Activated CD8-positive, alpha-beta memory T cell treated with anti-CD3 and anti-CD28 coated beads, Interleukin-2, amount 50 U/mL, for 24 hours (primary cell): ENCODE measurements at regions not wholly inside any gene's neighbourhood (a gene's known extent, or its start where the extent isn't known, plus 50 kb on each side); places are given as distances from the start of the nearest gene placed in this dataset.
"Not testable (repeated sequence)": the region's sequence is repeated elsewhere in the genome, so short reads cannot be mapped to it uniquely, and the experiment has no call there.

Experiments used
- DNase-seq: peaks from one replicate; pipeline ENCODE4 v3.0.0-alpha.2; 2020; ENCODE audit errors: extremely low read depth

DNA sequence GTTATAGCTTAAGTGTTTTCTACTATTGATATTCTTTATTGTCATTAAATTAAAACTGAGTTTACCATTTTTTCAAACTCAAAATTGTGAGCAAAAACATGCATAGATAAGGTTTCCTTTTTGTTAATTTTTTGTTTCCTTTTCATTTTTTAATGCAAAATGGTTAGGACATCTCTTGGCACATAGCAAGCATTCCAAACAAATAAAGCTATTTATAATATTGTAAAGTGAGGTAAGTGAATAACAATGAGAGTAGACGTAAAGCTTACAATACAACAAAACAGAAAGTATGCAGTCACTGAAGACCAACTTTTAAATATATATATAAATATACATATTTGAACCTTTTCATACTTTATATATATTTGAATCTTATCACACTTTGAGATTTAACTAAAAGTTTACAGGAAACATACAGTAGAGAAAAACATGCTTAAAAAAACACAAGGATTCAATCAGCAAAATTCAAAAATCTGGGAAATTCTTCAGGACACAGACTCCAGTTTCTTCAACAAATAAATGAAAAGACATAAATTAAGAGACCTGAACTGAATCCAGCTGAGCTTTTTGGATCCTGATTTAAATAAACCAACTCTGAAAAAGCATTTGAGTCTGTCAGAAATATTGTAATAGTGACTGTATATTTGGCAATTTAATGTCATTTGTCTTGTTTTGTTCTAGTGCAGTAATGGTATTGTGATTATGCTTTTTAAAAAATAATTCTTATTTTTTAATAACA lies 67.5 kb upstream of the SAMSN1 start:
- no peak for DNase-seq

DNA sequence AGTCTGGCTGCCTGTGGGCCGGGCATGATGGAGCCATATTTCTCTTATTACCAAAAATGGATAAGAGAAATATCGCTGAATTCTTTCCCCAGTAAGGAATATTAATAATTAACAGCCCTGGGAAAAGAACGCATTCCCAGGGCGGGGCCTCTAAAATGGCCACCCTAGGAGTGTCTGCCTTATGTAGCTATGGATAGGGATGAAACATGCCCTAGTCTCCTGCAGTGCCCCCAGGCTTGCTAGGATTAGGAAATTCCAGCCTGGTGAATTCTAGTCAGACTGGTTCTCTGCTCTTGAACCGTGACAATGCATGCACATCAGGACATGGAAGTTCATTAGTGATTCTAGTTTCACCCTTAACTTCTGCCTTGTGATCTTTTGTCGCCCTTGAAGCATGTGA lies 64.0 kb upstream of the SAMSN1 start:
- DNase-seq, result not testable (repeated sequence)

DNA sequence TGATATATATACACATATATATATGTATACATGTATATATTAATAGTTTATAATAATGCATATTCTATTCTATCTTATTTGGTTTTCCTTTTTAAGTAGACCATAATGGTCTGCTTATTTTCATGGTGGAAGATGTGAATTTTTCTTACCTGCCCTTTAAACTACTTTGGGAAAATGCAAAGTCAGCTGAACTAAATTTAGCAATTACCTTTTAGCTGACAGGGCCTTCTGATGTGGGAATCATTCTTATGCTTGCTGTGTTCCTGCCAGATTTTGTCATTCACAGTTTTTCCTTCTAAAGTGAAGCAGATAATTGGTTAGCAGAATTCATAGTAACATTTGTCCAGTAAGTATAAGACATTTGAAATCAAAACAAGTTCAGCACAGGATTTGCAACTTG lies 63.2 kb upstream of the SAMSN1 start:
- DNase-seq, result no peak

DNA sequence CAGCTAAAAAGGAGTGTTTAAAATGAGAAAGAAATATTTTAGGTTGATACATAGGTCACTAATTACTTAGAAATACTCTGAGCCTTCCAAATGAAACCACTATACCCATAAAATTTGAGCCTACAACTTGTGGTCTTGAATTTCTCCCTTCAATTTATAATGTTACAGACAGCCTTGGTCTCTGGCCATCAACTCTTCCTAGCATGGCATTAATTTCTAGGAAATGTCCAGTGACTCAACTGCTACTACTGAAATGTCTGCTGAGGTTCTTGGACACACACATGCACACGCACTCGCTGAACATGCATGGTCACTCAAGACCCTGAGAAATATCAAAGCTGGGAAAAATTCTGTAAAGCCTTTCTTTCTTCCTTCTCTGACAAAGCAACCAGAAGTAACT lies 61.1 kb upstream of the SAMSN1 start:
- no peak for DNase-seq

DNA sequence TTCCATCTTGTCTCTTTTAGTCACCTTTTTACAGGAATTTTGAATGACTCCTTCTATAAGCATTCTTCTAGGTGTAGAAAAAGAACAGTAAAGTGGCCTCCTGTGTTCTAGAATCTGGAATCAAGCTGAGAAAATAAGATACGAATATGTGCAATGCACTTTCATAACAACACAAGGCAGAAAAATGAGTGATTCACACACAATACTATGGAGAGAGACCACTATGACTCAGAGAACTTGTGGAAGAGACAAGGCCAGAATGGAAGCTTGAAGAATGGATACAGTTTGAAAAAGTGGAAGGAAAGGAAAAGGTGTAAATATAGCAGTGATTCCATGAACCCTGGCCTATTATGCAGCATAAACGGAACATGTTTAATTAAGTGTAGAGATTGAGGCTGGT lies 57.1 kb upstream of the SAMSN1 start:
- no peak for DNase-seq

DNA sequence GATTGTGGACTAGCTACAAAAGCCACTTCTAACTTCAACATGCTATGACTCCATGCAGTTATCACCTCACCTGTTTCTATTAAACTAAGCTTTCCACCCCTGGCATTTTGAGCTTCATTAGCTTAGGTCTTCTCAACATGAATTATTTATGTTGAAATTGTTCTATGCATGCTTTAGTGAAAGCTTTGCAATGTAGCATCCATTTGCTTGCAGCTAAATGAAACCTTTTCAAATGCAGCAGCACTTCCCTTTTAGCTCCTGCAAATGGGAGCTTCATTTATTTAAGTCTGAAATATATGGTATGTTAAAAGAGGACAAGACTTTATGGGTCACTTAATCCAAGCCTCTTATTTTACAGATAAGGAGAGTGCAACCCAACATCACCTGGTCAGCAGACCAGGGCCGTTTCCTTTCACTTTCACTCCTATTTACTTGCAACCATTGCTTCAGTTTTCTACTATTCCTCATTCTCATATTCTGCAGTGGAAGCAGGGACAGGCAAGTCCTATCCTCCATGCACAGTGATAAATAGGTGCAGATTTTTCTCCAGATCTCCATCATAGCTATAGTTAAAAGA lies 56.4 kb upstream of the SAMSN1 start:
- DNase-seq, result no peak

DNA sequence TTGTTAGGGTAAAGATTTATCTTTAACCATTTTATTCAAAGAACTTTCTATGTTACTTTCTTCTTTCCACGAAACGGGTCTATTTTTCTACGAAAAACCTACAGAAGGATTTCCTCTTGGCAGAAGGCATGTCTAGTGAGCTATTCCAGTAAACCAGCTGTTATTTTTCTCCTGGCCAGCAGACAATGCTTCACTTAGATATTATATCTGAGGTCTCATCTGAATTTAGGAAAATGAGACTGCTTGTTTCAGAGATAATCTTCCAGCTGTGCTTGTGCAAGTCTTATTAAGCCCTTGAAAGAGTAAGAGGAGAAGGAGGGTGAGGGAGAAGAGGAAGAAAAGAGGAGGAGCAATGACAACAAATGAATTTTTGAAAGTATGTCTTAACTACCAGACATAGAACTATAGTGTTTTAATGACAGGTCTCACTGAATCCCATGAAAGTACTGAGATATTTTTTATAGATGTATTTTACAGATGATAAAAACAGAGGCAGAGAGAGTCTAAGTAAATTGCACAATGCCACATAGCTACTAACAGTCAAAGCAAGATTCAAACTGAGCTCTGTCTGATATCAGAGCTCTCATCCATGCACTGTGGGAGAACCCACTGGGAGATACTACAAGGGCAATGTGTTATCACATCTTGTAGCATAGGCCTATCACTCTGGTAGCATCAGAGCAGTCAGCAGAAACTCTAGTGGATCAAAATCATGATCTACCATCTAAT lies 54.6 kb upstream of the SAMSN1 start:
- no peak for DNase-seq

DNA sequence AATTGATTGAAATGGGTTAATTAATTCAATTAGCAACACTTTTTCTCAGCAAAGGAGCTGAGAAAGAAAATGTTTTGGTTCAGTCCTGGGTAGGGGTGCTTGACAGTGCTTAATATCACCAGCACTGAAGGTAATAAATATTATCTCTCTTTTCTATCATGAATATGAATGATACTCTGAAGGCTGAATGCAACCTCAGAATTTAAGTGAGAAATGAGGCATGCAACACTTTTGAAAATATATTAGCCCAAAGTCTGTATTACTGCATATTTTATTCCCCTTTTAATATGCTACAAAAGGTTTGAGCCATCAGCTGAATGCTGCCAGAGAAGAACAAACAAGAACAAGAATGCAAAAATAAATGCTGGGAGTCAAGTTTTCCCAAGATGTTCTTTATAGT lies 52.0 kb upstream of the SAMSN1 start:
- DNase-seq, result no peak
